ENCODE measurements at regions not wholly inside any gene's neighbourhood (a gene's known extent, or its start where the extent isn't known, plus 50 kb on each side); places are given as distances from the start of the nearest gene placed in this dataset.

DNA sequence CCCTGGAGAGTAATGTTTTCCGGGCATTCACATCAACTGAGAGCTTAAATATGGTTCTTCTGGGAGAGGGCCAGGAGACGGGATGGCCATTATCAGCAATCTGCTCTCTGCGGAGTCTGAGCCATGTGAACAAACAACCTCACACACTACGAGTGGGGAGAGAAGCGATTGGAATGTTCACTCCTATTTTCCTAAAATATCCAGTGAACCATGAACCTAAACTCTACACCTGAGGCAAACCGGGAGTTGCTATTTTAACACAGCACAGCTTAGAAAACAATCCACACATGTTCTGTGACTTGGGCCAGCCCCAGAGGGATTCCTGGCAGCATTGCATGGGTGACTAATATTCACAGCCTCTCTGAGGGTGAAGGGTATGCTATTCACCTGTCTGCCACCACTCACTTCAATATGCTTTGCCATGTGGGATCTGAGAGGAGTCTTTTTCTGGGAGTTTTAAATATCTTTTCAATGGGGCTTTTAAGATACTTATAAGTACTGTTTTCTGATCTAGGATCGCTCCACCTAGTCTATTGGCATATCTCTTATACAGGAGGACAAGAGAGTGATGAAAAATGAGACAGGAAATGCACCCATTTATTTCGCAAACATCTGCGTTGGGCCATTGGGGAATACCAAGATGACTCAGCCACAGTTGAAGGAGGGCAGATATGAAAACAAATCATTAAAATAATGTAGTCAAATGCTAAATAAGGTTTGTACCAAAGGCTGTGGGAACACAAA is 72.6 kb upstream of the SERP2 start:
- Histone ChIP-seq H3K9ac (replicated peaks in 1 of 4; ENCODE audit: extremely low read depth in 1 of 4, low read depth in 3 of 4, low read length in 3 of 4) (no peak overlapping the region), H2BK15ac (ENCODE audit: low read length) (no peak overlapping the region), H3K4me3 (ENCODE audit: extremely low read depth in 1 of 4, insufficient read depth in 2 of 4, low read depth in 3 of 4, low read length in 4 of 4) (no peak overlapping the region), H3K4me2 (ENCODE audit: insufficient read depth in 1 of 2, low read depth in 2 of 2, low read length in 2 of 2) (no peak overlapping the region), H2BK5ac (ENCODE audit: low read depth, low read length) (no peak overlapping the region), H3K14ac (ENCODE audit: insufficient read length) (no peak overlapping the region), H3K23me2 (ENCODE audit: low read depth, low read length) (peaks cover 2% of the 10 kb centered on the region; the same call in 1 of the 2 replicates), H4K91ac (replicated peaks; ENCODE audit: insufficient read length, low read length) (no peak overlapping the region), H3K27ac (ENCODE audit: low read depth, low read length) (no peak overlapping the region), H3K4ac (replicated peaks; ENCODE audit: insufficient read length, low read depth, low read length) (no peak overlapping the region), H4K20me1 (replicated peaks in 1 of 2; ENCODE audit: control insufficient read depth in 1 of 2, insufficient read depth in 2 of 2, low read length in 2 of 2) (no peaks in the 10 kb centered on the region), H3K27me3 (replicated peaks in 1 of 4; ENCODE audit: control insufficient read depth in 3 of 4, extremely low read depth in 1 of 4, insufficient read depth in 3 of 4, low read length in 3 of 4) (peaks cover 0 to 11% (median 6%) of the 10 kb centered on the region in 4 experiments; a peak in 5 of 7 replicates), H3K23ac (ENCODE audit: insufficient read length) (no peak overlapping the region), H3K79me2 (ENCODE audit: control insufficient read depth in 1 of 2, insufficient read depth in 2 of 2, low read length in 2 of 2) (no peaks in the 10 kb centered on the region), H2BK120ac (replicated peaks; ENCODE audit: low read depth, low read length) (no peak overlapping the region), H2BK12ac (ENCODE audit: low read depth, low read length) (no peak overlapping the region), H3K4me1 (replicated peaks in 1 of 4; ENCODE audit: control insufficient read depth in 3 of 4, insufficient read depth in 4 of 4, low read length in 3 of 4) (peaks cover 4 to 12% (median 7%) of the 10 kb centered on the region in 4 experiments; a peak in 6 of 7 replicates), H3K36me3 (ENCODE audit: control insufficient read depth in 2 of 4, insufficient read depth in 4 of 4, low read length in 3 of 4) (no peaks in the 10 kb centered on the region; a peak in 1 of 8 replicates), H3K18ac (ENCODE audit: extremely low read depth, low read length) (no peak overlapping the region), H3K79me1 (ENCODE audit: low read depth, low read length) (no peaks in the 10 kb centered on the region), H3K56ac (replicated peaks; ENCODE audit: insufficient read length, low read depth, low read length) (no peak overlapping the region), H2AK5ac (ENCODE audit: low read depth, low read length) (no peak overlapping the region), H3K9me3 (ENCODE audit: insufficient read depth in 2 of 2, low read depth in 1 of 2, low read length in 1 of 2) (no peaks in the 10 kb centered on the region), H2AFZ (ENCODE audit: low read length) (no peak overlapping the region), H4K8ac (ENCODE audit: extremely low read depth, insufficient read depth, low read length) (no peak overlapping the region), H2BK20ac (ENCODE audit: low read length) (no peak overlapping the region), H4K5ac (ENCODE audit: insufficient read length, low read depth, low read length) (no peak overlapping the region)
- ChIA-PET POLR2A (ENCODE audit: partially characterized antibody) (interaction anchor here (1.6 kb wide), 1 partner anchor 134 kb away, joined by 3 read pairs; no protein-coding TSS in a partner anchor), CTCF (ENCODE audit: partially characterized antibody) (no interaction called here)
- FAIRE-seq (no peak), DNase-seq (ENCODE audit: low read depth in 1 of 2, low spot score in 2 of 2) (no peak)
- WGBS, 2 experiments (ENCODE audit: extremely low coverage in 1 of 2, insufficient coverage in 1 of 2, insufficient read length in 1 of 2, insufficient replicate concordance in 2 of 2, low coverage in 1 of 2, low lambda C conversion rate in 2 of 2, missing lambda C conversion rate in 1 of 2) = 86% methylated on average over 9 of the region's 9 CpGs; no CpG with 5 or more reads in 1 of the 2 experiments
